ENCODE measurements at regions not wholly inside any gene's neighbourhood (a gene's known extent, or its start where the extent isn't known, plus 50 kb on each side); places are given as distances from the start of the nearest gene placed in this dataset.
"Not testable (repeated sequence)": the region's sequence is repeated elsewhere in the genome, so short reads cannot be mapped to it uniquely, and the experiment has no call there.

GRCh38 chr1:117314951-117315350 is 52.3 kb upstream of the MAN1A2 start:
- not testable (repeated sequence) for DNase-seq

DNA sequence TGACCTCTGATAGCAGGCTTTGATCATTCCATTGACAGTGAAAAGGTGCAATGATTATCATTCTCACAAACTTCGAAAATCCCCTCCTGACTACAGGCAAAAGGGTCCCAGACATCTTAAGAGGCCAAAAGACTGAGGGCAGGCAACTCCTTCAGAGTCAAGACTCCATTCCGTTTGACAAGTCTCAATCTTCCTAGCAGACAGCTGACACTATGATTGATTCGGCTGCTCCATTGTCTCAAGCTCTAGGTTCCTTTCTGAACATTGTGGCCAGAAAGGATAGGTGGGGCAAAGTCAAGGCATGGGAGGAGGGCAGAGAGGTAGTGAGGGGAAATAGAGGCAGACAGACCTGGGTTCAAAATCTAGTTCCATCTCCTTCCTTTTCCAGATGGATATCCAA is 53.7 kb upstream of the MAN1A2 start:
- DNase-seq: no peak

GRCh38 chr1:117312453-117313138 is 54.7 kb upstream of the MAN1A2 start:
- peak in 1 of 5 donors; percentile 26 for DNase-seq

- no peak for DNase-seq
These were observed 58.8 kb upstream of the MAN1A2 start for GRCh38 chr1:117308311-117308916.

DNA sequence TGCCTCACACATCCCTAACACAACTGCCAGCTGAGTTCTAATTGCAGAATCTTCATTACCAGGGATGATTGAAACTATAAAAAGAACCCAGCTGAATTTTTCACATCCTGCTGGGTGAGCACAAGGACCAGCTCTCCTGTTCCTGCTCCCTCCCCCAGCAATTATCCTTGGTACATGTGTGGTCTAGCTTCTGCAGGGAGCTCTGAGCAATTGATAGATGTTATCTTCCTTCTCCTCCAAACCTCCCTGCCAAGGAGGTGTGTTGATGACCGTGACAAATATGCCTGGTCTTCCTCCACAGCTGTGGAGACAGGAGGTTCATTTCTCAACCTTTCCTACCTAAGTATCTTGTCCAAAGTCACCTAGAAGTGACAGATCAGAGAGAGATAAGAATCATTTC is 65.3 kb upstream of the MAN1A2 start:
- DNase-seq: no peak

- not testable (repeated sequence) for DNase-seq
These were observed 67.1 kb upstream of the MAN1A2 start for GRCh38 chr1:117300183-117300582.

GRCh38 chr1:117295001-117295400 is 72.2 kb upstream of the MAN1A2 start:
- no peak for DNase-seq

GRCh38 chr1:117290890-117291289 is 76.4 kb upstream of the MAN1A2 start:
- DNase-seq: no peak

- DNase-seq: no peak
These were observed 77.9 kb upstream of the MAN1A2 start for GRCh38 chr1:117289316-117289870.

DNA sequence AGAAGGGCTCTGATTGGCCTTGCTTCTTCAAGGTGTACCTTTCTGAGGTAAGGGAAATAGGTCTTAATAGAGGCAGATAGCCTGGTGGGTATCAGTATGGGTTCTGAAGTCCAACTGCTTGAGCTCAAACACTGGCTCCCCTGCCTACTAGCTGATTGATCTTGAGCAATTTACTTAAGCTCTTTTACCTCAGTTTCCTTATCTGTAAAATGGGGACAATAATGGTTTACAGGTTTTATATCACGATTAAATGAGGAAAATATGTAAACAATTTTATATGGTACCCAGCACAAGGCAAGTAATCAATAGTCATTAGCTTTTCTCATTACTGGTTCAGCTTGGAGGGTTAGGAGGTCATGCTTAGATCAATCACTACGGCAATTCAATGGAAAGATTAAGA is 75.8 kb upstream of the VTCN1 start:
- no peak for DNase-seq

- no peak for DNase-seq
These were observed 75.4 kb upstream of the VTCN1 start for GRCh38 chr1:117286145-117286544.

GRCh38 chr1:117284399-117285215 is 73.9 kb upstream of the VTCN1 start:
- DNase-seq: no peak

GRCh38 chr1:117278531-117278930 is 67.8 kb upstream of the VTCN1 start:
- no peak for DNase-seq

GRCh38 chr1:117275055-117275454 is 64.3 kb upstream of the VTCN1 start:
- DNase-seq: no peak

DNA sequence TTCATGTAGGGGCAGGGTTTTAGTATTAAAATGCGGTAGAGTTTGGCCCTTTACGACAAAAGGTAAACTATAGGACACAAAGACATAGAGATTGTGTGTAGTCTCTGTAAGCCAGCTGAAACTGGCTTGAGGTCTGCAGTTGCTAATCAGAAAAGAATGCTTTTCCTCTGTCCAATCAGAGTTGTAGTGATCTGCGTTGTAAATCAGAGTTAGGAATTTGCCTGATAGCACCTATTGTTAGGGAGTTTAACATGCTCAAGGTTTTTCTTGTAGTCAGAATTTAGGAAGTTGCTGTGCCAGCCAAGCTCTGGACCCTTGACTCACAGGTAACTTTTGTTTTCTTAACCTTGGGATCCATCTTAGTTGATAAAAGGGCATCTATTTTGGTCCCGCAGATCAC is 61.2 kb upstream of the VTCN1 start:
- DNase-seq: no peak

DNA sequence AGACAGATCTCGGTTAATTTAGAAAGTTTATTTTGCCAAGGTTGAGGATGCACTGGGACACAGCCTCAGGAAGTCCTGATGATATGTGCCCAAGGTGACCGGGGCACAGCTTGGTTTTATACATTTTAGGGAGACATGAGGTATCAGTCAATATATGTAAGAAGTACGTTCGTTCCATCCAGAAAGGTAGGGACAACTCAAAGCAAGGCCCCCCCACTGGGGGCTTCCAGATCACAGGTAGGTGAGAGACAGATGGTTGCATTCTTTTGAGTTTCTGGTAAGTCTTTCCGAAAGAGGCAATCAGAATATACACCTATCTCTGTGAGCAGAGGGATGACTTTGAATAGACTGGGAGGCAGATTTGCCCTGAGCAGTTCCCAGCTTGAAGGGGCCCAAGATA is 60.4 kb upstream of the VTCN1 start:
- no peak for DNase-seq

DNA sequence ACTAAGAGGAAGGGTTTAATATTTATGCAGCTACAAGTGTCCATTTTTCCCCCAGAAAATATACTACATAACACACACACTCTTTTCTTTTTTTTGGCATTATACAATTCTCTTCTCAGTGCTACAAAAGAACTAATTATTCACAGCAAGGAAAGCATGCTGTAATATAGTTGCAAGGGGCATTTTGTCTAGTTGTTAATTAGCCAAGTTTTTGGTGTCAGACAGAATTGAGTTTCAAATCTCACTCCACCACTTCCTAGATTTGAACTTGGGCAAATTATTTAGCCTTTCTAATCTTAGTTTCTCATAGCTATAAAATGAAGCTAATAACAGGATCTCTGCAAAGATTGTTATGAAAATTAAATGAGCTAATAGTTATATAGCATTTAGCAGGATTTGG is 60.0 kb upstream of the VTCN1 start:
- no peak for DNase-seq

DNA sequence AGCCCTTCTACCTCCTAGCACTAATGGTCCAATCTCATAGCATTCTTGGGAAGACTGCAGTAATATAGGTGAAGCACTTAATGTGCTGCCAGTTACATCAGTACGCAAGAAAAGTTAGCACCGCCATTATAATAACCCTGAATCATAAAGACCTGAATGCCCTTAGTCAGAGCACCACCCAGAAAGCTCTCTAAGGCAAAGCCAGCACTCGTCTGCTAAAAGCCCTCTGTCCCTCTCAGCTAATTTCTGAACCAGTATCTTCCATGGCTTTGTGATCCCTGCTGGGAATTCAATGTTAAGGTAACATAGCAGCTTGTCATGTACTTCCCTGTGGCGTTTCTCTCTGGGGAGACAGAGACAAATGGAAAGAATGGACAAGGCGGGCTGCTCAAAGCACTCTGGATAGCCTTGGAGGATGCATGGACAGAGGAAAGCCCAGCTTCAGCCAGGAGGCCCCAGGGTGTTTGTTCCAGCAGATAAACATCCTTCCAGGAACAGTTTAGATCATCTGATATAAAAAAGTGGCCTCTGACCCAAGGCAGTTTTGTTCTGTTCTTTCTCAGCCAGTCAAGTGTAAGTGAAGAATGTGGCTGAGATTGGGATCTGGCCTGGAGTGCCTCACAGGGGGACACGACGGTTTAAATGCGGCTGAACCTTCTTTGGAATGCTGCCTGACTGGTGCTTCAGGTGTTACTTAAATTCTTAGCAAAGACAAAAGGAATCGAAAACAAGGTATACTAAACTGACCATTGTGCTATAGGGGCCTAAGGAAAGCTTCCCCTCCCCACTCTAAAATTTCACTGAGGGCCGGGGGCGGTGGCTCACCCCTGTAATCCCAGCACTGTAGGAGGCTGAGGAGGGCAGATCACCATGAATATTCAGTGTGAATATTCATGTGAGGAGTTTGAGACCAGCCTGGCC is 58.1 kb upstream of the VTCN1 start:
- no peak for DNase-seq

DNA sequence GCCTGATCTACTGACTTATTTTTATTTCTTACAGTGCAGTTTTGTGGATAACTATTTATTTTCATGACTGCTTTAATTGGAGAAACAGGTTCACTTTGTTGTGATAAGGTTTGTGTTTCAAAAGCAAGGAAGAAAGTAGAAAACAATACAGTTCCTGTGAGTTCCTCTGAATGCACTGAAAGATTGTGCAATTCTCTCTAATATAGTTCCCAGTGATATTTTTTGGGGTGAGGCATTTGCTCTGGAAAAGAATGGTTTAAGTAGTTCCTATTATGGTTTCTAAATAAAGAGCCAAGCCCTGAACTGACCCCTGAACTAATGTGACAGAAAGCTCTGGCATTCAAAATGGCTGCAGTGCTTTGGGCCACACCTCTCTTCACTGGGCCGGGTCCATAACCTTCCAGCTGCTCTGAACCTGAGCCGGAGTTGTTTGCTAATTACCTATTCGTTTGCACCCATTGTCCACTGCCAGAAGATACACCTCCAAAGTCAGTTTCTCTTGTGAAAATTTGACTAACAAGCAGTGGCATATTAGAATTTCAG is 56.6 kb upstream of the VTCN1 start:
- no peak for DNase-seq

DNA sequence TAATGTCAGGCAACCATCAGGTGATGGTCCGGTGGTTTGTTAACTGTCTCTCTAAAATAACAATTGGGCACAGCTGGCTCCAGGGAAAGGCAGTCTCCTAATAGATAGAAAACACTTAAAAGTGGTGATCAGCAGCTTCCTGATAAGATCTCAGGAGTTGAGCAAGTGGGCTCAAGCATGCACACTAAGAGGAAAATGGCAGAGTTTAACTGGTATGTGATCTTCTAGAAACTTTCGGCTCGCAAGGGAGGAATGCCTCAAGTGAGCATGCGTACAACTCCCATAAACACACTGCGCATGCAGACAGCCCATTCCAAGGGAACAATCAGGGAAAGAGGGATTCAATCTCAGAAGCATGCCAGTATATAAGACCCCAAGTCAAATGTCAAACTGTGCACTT is 52.2 kb upstream of the VTCN1 start:
- DNase-seq: no peak

DNA sequence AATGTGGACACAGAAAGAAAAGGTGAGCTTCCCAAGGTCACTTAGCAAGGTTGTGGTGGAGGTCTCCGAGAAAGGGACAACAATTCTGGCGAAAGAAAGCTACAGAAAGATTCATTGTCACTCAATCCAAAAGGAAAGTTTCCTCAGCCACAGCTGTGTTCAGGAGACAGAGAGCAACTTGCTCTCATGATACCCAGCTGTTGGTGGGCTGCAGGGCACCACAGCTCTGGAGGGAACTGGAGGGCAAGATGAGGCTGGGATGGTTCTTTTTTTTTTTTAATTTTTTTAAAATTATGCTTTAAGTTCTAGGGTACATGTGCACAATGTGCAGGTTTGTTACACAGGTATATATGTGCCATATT is 50.7 kb upstream of the VTCN1 start:
- no peak for DNase-seq

DNA sequence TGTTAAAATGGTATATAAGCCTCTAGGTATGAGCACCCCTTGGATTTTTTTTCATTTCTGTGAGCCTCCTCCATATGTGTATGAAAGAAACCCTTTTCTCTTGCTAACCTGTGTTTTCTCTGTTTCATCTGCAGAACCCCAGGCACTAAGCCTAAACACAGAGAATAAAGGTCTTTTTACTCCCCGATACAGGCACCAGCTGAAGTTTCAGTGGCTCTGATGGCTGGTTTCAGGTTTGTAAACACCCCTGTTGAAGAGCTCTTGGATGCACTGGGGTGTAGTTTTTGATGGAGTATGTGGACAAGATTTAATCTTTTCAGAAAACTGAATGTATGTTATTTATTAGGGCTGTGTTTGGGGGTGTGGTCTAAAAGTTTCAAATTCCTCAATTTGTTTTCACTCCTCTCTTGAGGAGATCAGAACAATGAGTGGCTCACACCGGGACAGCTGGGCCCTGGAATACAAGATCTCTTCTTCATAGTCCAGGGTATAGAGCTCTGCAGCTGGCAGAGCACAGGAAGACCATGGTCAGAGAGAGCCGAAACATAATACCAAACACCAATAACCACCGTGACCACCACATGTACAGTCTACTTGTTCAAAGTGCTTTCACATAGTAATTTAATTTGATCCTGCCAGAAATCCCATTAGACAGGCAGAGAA is 50.2 kb upstream of the VTCN1 start:
- DNase-seq: no peak

Data from T-helper 1 cell (primary cell).